GM12878 (cell line): ENCODE measurements at regions not wholly inside any gene's neighbourhood (a gene's known extent, or its start where the extent isn't known, plus 50 kb on each side); places are given as distances from the start of the nearest gene placed in this dataset.

Experiments
- ATAC-seq: fragments of 200-7000 bp; cut with Tn5 transposase; 3 replicates; pipeline ENCODE4 v1.9.1; 2020; ENCODE audit warnings: mild to moderate bottlenecking, moderate library complexity
- BruUV-seq: library from RNA; stranded (reverse); fragments of 400-500 nt; replicated peaks from 2 replicates; lab custom pipeline; 2021; lab: Mats Ljungman, UMichigan
- CTCF ChIA-PET: fragments of 300-600 bp; sonication (Branson Sonifier 250); formaldehyde crosslinking; extraction: SDS; loops from one replicate; lab custom pipeline; 2021; ENCODE audit warnings: inconsistent platforms; lab: Yijun Ruan, JAX
- POLR2A ChIA-PET: fragments of 350-600 bp; formaldehyde crosslinking; extraction: SDS; loops from one replicate; lab custom pipeline; 2021; ENCODE audit warnings: inconsistent platforms; lab: Charles Lee
- RAD21 ChIA-PET: fragments of 300-600 bp; sonication (Branson Sonifier 250); formaldehyde crosslinking; loops from one replicate; lab custom pipeline; 2023; ENCODE audit warnings: antibody characterized with exemption; ENCODE audit not compliant: unreplicated experiment; lab: Charles Lee
- SMC1A ChIA-PET: fragments of 300-600 bp; sonication (Branson Sonifier 250); formaldehyde crosslinking; loops from one replicate; lab custom pipeline; 2023; ENCODE audit not compliant: unreplicated experiment, uncharacterized antibody; lab: Charles Lee
- DNase-seq: peaks from one replicate; pipeline ENCODE4 v3.0.0-alpha.2; 2011; ENCODE audit warnings: low read depth, low spot score
- FAIRE-seq: peaks from 3 replicates; lab custom pipeline; 2011; peaks lifted over from hg19 to GRCh38; lab: Jason Lieb, UNC
- H2AFZ ChIP-seq: 2 replicates; pipeline ENCODE4 v1.6.0; 2011; ENCODE audit warnings: low read depth, low read length, control low read depth; ENCODE audit not compliant: control insufficient read depth
- H3K27ac ChIP-seq: 2 replicates; pipeline ENCODE4 v1.5.1; 2011; ENCODE audit warnings: control low read depth; ENCODE audit not compliant: control insufficient read depth, insufficient read depth
- H3K27me3 ChIP-seq, 2 experiments: replicated peaks in 1 of 2; 2 replicates each; pipeline versions ENCODE4 v1.6.0 to v1.6.1; 2011; ENCODE audit warnings: low read length in 1 of 2; ENCODE audit not compliant: control insufficient read depth in 2 of 2, insufficient read depth in 2 of 2
- H3K36me3 ChIP-seq, 2 experiments: 2 replicates each; pipeline ENCODE4 v1.5.1; 2011; ENCODE audit warnings: low read length in 1 of 2; ENCODE audit not compliant: control insufficient read depth in 2 of 2, insufficient read depth in 2 of 2
- H3K4me1 ChIP-seq: 2 replicates; pipeline ENCODE4 v1.6.1; 2011; ENCODE audit warnings: mild to moderate bottlenecking, low read length, moderate library complexity, mixed read lengths; ENCODE audit not compliant: control insufficient read depth, insufficient read depth
- H3K4me2 ChIP-seq: 2 replicates; pipeline ENCODE4 v1.6.0; 2011; ENCODE audit warnings: control low read depth; ENCODE audit not compliant: control insufficient read depth, insufficient read depth
- H3K4me3 ChIP-seq: fragments of 200-600 bp; sonication (generic); 2 replicates; pipeline ENCODE4 v1.5.1; 2016
- H3K79me2 ChIP-seq: 2 replicates; pipeline ENCODE4 v1.6.0; 2011; ENCODE audit warnings: low read length; ENCODE audit not compliant: control insufficient read depth, insufficient read depth
- H3K9ac ChIP-seq: 2 replicates; pipeline ENCODE4 v1.8.0; 2011; ENCODE audit warnings: low read length, control low read depth, mixed read lengths; ENCODE audit not compliant: control insufficient read depth, insufficient read depth
- H3K9me3 ChIP-seq: replicated peaks from 3 replicates; pipeline ENCODE4 v1.5.1; 2011; ENCODE audit warnings: mild to moderate bottlenecking, low read length; ENCODE audit not compliant: control insufficient read depth, insufficient read depth
- H4K20me1 ChIP-seq: 2 replicates; pipeline ENCODE4 v1.6.0; 2011; ENCODE audit not compliant: control insufficient read depth, insufficient read depth
- BRCA1 ChIP-seq: IDR thresholded peaks from 2 replicates; pipeline ENCODE4 v1.6.1; 2011; ENCODE audit warnings: low read depth, low read length, improper control_type of control experiment
- CHD1 ChIP-seq: IDR thresholded peaks from 2 replicates; pipeline ENCODE4 v1.6.1; 2012; ENCODE audit warnings: low read depth, low read length, improper control_type of control experiment
- CHD4 ChIP-seq: fragments of 200-600 bp; sonication (generic); IDR thresholded peaks from 2 replicates; pipeline ENCODE4 v1.6.1; 2016; ENCODE audit warnings: mild to moderate bottlenecking
- E2F4 ChIP-seq: IDR thresholded peaks from 2 replicates; pipeline ENCODE4 v1.6.1; 2012; ENCODE audit warnings: low read depth, low read length, improper control_type of control experiment
- ESRRA ChIP-seq: IDR thresholded peaks from 2 replicates; pipeline ENCODE4 v1.6.1; 2012; ENCODE audit warnings: mild to moderate bottlenecking, low read length, improper control_type of control experiment
- KAT2A ChIP-seq: conservative IDR thresholded peaks from 2 replicates; pipeline ENCODE4 v1.6.1; 2011; ENCODE audit warnings: low read depth, low read length; ENCODE audit not compliant: control insufficient read depth
- MEF2A ChIP-seq: IDR thresholded peaks from 2 replicates; pipeline ENCODE4 v1.6.1; 2011; ENCODE audit warnings: low read depth, mild to moderate bottlenecking, low read length, moderate library complexity; ENCODE audit not compliant: insufficient read depth
- MYC ChIP-seq: IDR thresholded peaks from 2 replicates; pipeline ENCODE4 v1.6.1; 2011; ENCODE audit warnings: mild to moderate bottlenecking, low read length, moderate library complexity, inconsistent platforms; ENCODE audit not compliant: insufficient read depth, insufficient replicate concordance, insufficient read length, severe bottlenecking
- NFYB ChIP-seq: IDR thresholded peaks from 2 replicates; pipeline ENCODE4 v1.6.1; 2011; ENCODE audit warnings: low read depth, mild to moderate bottlenecking, low read length, improper control_type of control experiment, moderate library complexity; ENCODE audit not compliant: insufficient read depth
- RAD51 ChIP-seq: fragments of 450-650 bp; IDR thresholded peaks from 2 replicates; pipeline ENCODE4 v1.6.1; 2016; ENCODE audit warnings: moderate library complexity, mild to moderate bottlenecking, inconsistent platforms
- SMAD5 ChIP-seq: IDR thresholded peaks from 2 replicates; pipeline ENCODE4 v1.6.1; 2016; ENCODE audit warnings: antibody characterized with exemption, low read depth
- SMC3 ChIP-seq: IDR thresholded peaks from 2 replicates; pipeline ENCODE4 v1.6.1; 2011; ENCODE audit warnings: low read length, improper control_type of control experiment, borderline replicate concordance
- USF1 ChIP-seq: IDR thresholded peaks from 2 replicates; pipeline ENCODE4 v1.6.1; 2011; ENCODE audit warnings: borderline replicate concordance, low read depth, mild to moderate bottlenecking, moderate library complexity, mixed read lengths, low read length; ENCODE audit not compliant: insufficient read depth; ENCODE audit errors: extremely low read length
- WGBS: methylation state at CpG from one replicate; pipeline ENCODE4 v1.1.6; 2016; ENCODE audit warnings: low lambda C conversion rate; ENCODE audit not compliant: insufficient replicate concordance, insufficient coverage; ENCODE audit errors: missing lambda C conversion rate; 5-methylcytosine and 5-hydroxymethylcytosine counted together
- in situ Hi-C: fragments of 300-500 bp; cut with MboI; formaldehyde crosslinking; loops from 9 replicates; pipeline ENCODE4 v1.14.3; 2018; ENCODE audit warnings: mixed read lengths
- intact Hi-C: fragments of 100-400 bp; cut with micrococcal nuclease; formaldehyde crosslinking; loops from one replicate; pipeline ENCODE4 v1.14.2; 2022; ENCODE audit not compliant: unreplicated experiment

- CTCF ChIA-PET: interaction anchor here (1.1 to 2.2 kb wide), 2 partner anchors 11 to 38 kb away, joined by 3 to 6 read pairs; no protein-coding TSS in a partner anchor
- ATAC-seq: no peak
- RAD21 ChIA-PET: interaction anchor here (0.9 kb wide), 1 partner anchor 9 kb away, joined by 3 read pairs; no protein-coding TSS in a partner anchor
- Histone ChIP-seq H3K27me3 (peaks cover 2 to 9% of the 10 kb centered on the region in 2 experiments), H2AFZ (no peak overlapping the region), H3K9me3 (no peaks in the 10 kb centered on the region), H3K36me3 (no peaks in the 10 kb centered on the region), H3K9ac (no peak overlapping the region), H3K4me1 (no peaks in the 10 kb centered on the region), H3K4me3 (no peak overlapping the region), H3K79me2 (no peaks in the 10 kb centered on the region), H3K4me2 (no peak overlapping the region), H4K20me1 (no peaks in the 10 kb centered on the region), H3K27ac (no peak overlapping the region)
- TF ChIP-seq SMC3 (no peak), USF1 (no peak), KAT2A (no peak), MYC (no peak), CHD1 (no peak), BRCA1 (no peak), MEF2A (no peak), NFYB (no peak), SMAD5 (no peak), ESRRA (no peak), E2F4 (no peak), CHD4 (no peak), RAD51 (no peak)
- no peak for FAIRE-seq
- DNase-seq: no peak
- BruUV-seq: no TSS peak
- POLR2A ChIA-PET: no interaction called here
- intact Hi-C loops (no loop called here), in situ Hi-C loops (no loop called here)
- SMC1A ChIA-PET: interaction anchor here (0.9 to 2.9 kb wide), 3 partner anchors 9 to 11 kb away, joined by 4 to 13 read pairs (median 4); no protein-coding TSS in a partner anchor
- 6% methylated on average over 8 of the region's 8 CpGs for WGBS
Observed at GRCh38 chr2:128716299-128716721, 397.6 kb upstream of the HS6ST1 start.
